ENCODE measurements at regions not wholly inside any gene's neighbourhood (a gene's known extent, or its start where the extent isn't known, plus 50 kb on each side); places are given as distances from the start of the nearest gene placed in this dataset.
"Not testable (repeated sequence)": the region's sequence is repeated elsewhere in the genome, so short reads cannot be mapped to it uniquely, and the experiment has no call there.

DNA sequence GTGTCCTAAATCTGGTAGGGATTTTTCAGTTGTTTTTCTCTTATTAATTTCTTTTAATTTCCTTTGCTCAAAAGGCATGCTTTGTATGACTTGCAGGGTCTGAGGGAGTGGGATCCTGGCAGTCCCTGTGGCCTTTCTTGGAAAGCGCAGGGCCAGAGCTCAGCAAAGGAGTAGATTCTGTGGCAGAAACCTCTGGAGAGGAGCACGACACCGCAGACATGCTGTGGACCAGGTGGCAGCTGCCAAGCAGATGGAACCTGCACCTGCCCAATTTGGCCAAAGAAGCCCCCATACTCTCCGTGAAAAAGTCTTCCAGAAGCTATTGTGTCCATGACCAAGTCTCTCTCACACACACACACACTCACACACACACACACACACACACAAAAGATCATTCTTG lies 78.9 kb upstream of the FGF3 start:
- H3K9me3 ChIP-seq (ENCODE audit: control insufficient read depth, low read length) = no peaks in the 10 kb centered on the region
- no peak overlapping the region for H3K27ac ChIP-seq
- H3K4me3 ChIP-seq (ENCODE audit: low read depth, low read length) = no peak overlapping the region
- no peaks in the 10 kb centered on the region for H3K36me3 ChIP-seq (ENCODE audit: control insufficient read depth, insufficient read depth, low read length)
- no peak overlapping the region for H3K9ac ChIP-seq
- H3K4me1 ChIP-seq = peaks cover 4% of the 10 kb centered on the region
- no peaks in the 10 kb centered on the region for H3K79me2 ChIP-seq
- H3K4me2 ChIP-seq (ENCODE audit: low read length) = no peak overlapping the region
- no peaks in the 10 kb centered on the region for H3K27me3 ChIP-seq (ENCODE audit: control insufficient read depth, insufficient read depth, low read length)
- H2AFZ ChIP-seq = no peak overlapping the region
- TF ChIP-seq, protein P1, sequence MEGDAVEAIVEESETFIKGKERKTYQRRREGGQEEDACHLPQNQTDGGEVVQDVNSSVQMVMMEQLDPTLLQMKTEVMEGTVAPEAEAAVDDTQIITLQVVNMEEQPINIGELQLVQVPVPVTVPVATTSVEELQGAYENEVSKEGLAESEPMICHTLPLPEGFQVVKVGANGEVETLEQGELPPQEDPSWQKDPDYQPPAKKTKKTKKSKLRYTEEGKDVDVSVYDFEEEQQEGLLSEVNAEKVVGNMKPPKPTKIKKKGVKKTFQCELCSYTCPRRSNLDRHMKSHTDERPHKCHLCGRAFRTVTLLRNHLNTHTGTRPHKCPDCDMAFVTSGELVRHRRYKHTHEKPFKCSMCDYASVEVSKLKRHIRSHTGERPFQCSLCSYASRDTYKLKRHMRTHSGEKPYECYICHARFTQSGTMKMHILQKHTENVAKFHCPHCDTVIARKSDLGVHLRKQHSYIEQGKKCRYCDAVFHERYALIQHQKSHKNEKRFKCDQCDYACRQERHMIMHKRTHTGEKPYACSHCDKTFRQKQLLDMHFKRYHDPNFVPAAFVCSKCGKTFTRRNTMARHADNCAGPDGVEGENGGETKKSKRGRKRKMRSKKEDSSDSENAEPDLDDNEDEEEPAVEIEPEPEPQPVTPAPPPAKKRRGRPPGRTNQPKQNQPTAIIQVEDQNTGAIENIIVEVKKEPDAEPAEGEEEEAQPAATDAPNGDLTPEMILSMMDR (IDR thresholded peaks at IDR 0.05) = no peak

- H3K9me3 ChIP-seq (ENCODE audit: control insufficient read depth, low read length) = no peaks in the 10 kb centered on the region
- no peaks in the 10 kb centered on the region for H3K36me3 ChIP-seq (ENCODE audit: control insufficient read depth, insufficient read depth, low read length)
- H2AFZ ChIP-seq = no peak overlapping the region
- H3K4me1 ChIP-seq = no peaks in the 10 kb centered on the region
- no peaks in the 10 kb centered on the region for H3K27me3 ChIP-seq (ENCODE audit: control insufficient read depth, insufficient read depth, low read length)
- TF ChIP-seq, protein P1 (IDR thresholded peaks at IDR 0.05) = no peak
- H3K79me2 ChIP-seq = no peaks in the 10 kb centered on the region
- H3K27ac ChIP-seq = no peak overlapping the region
- H3K4me3 ChIP-seq (ENCODE audit: low read depth, low read length) = no peak overlapping the region
- no peak overlapping the region for H3K9ac ChIP-seq
- H3K4me2 ChIP-seq (ENCODE audit: low read length) = no peak overlapping the region
Measured at GRCh38 chr11:69899957-69900821, 81.0 kb upstream of the FGF3 start.

DNA sequence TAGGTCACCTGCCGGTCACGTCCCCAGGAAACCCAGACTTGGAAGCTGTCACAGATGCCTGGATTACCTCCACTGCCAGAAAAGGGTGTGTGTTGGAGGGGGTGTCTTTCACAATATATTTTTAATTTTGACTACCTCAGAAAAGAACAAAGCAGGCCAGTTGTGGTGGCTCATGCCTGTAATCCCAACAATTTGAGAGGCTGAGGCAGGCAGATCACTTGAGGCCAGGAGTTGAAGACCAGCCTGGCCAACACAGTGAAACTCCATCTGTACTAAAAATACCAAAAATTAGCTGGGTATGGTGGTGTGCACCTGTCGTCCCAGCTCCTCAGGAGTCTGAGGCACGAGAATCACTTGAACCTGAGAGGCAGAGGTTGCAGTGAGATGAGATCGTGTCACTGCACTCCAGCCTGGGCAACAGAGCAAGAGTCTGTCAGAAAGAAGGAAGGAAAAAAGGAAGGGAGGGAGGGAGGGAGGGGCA lies 81.6 kb upstream of the FGF3 start:
- not testable (repeated sequence) for H2AFZ ChIP-seq; H3K4me1 ChIP-seq; H3K27ac ChIP-seq; H3K36me3 ChIP-seq (ENCODE audit: control insufficient read depth, insufficient read depth, low read length); H3K4me3 ChIP-seq (ENCODE audit: low read depth, low read length); H3K79me2 ChIP-seq; H3K27me3 ChIP-seq (ENCODE audit: control insufficient read depth, insufficient read depth, low read length); H3K9ac ChIP-seq; H3K9me3 ChIP-seq (ENCODE audit: control insufficient read depth, low read length); H3K4me2 ChIP-seq (ENCODE audit: low read length)

GRCh38 chr11:69902337-69902736 lies 83.1 kb upstream of the FGF3 start:
- H3K9me3 ChIP-seq (ENCODE audit: control insufficient read depth, low read length) = no peaks in the 10 kb centered on the region
- no peaks in the 10 kb centered on the region for H3K4me1 ChIP-seq
- no peaks in the 10 kb centered on the region for H3K79me2 ChIP-seq
- no peak overlapping the region for H3K9ac ChIP-seq
- TF ChIP-seq, protein P1 (IDR thresholded peaks at IDR 0.05) = no peak
- no peak overlapping the region for H2AFZ ChIP-seq
- no peaks in the 10 kb centered on the region for H3K36me3 ChIP-seq (ENCODE audit: control insufficient read depth, insufficient read depth, low read length)
- H3K27ac ChIP-seq = no peak overlapping the region
- no peaks in the 10 kb centered on the region for H3K27me3 ChIP-seq (ENCODE audit: control insufficient read depth, insufficient read depth, low read length)
- H3K4me3 ChIP-seq (ENCODE audit: low read depth, low read length) = no peak overlapping the region
- no peak overlapping the region for H3K4me2 ChIP-seq (ENCODE audit: low read length)

DNA sequence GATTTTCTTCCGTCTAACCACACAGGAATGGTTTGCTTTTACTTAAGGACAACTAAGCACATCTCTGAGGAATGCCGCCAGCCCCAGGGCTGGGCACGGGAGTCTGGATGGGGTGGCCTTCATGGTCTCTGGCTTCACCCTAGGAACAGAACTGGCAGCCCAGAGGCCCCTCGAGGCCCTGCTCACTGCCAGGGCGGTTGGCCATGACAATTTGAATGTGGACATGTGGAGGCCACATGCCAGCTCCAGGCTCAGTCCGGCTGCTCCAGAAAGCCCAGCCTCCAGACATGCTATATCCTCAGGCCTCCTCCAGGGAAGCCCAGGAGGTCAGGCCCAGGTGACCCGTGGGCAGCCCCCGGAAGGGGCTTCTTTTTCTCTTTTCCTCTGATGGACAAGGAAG lies 84.0 kb upstream of the FGF3 start:
- H3K79me2 ChIP-seq = no peaks in the 10 kb centered on the region

More for the DNA sequence above, 84.0 kb upstream of the FGF3 start:
- Histone ChIP-seq H3K27ac (no peak overlapping the region), H3K9ac (no peak overlapping the region), H3K9me3 (ENCODE audit: control insufficient read depth, low read length) (no peaks in the 10 kb centered on the region), H3K27me3 (ENCODE audit: control insufficient read depth, insufficient read depth, low read length) (no peaks in the 10 kb centered on the region), H2AFZ (no peak overlapping the region), H3K4me3 (ENCODE audit: low read depth, low read length) (no peak overlapping the region), H3K36me3 (ENCODE audit: control insufficient read depth, insufficient read depth, low read length) (no peaks in the 10 kb centered on the region), H3K4me2 (ENCODE audit: low read length) (no peak overlapping the region), H3K4me1 (no peaks in the 10 kb centered on the region)
- TF ChIP-seq, protein P1 (IDR thresholded peaks at IDR 0.05) = no peak

Measured in parathyroid adenoma (tissue), 2 donors.